Small intestine (tissue), 7 donors: ENCODE measurements at regions not wholly inside any gene's neighbourhood (a gene's known extent, or its start where the extent isn't known, plus 50 kb on each side); places are given as distances from the start of the nearest gene placed in this dataset.
A peak's percentile ranks its signal among the peaks of the same experiment; 100 is the strongest.

ENCODE experiments used
- DNase-seq, 2 donors: peaks; one replicate each; pipeline versions ENCODE4 v3.0.0 to v3.0.0-alpha.2; 2013
- FAIRE-seq: peaks from 2 replicates; lab custom pipeline; 2012; peaks lifted over from hg19 to GRCh38; lab: Jason Lieb, UNC
- H3K27ac ChIP-seq, 3 donors: one replicate each; pipeline ENCODE4 v1.5.1; 2013; ENCODE audit warnings: low read length in 2 of 3, mild to moderate bottlenecking in 2 of 3, control low read depth in 1 of 3, inconsistent platforms in 1 of 3, low read depth in 1 of 3, moderate library complexity in 1 of 3
- H3K27me3 ChIP-seq, 3 donors: one replicate each; pipeline ENCODE4 v1.6.1; 2013; ENCODE audit warnings: low read length in 3 of 3, inconsistent platforms in 1 of 3; ENCODE audit not compliant: control insufficient read depth in 3 of 3, insufficient read depth in 3 of 3
- H3K36me3 ChIP-seq, 3 donors: one replicate each; pipeline ENCODE4 v1.6.1; 2013; ENCODE audit warnings: low read length in 3 of 3, inconsistent platforms in 1 of 3, low read depth in 1 of 3, mild to moderate bottlenecking in 1 of 3, moderate library complexity in 1 of 3; ENCODE audit not compliant: control insufficient read depth in 3 of 3, insufficient read depth in 2 of 3
- H3K4me1 ChIP-seq, 3 donors: one replicate each; pipeline ENCODE4 v1.6.1; 2013; ENCODE audit warnings: low read length in 2 of 3, inconsistent platforms in 1 of 3, low read depth in 1 of 3, mild to moderate bottlenecking in 1 of 3, moderate library complexity in 1 of 3; ENCODE audit not compliant: control insufficient read depth in 3 of 3, insufficient read depth in 2 of 3
- H3K4me3 ChIP-seq, 3 donors: one replicate each; pipeline ENCODE4 v1.5.1; 2013; ENCODE audit warnings: low read length in 3 of 3, control low read depth in 1 of 3, inconsistent platforms in 1 of 3, low read depth in 1 of 3, mild to moderate bottlenecking in 1 of 3, moderate library complexity in 1 of 3
- H3K9me3 ChIP-seq, 2 donors: one replicate each; pipeline ENCODE4 v1.6.1; 2013; ENCODE audit warnings: low read depth in 1 of 2, low read length in 1 of 2; ENCODE audit not compliant: control insufficient read depth in 2 of 2, insufficient read depth in 1 of 2
- WGBS, 3 donors: extraction: QIAGEN DNeasy Blood & Tissue Kit; methylation state at CpG; one replicate each; pipeline ENCODE4 v1.1.7; 2013; 5-methylcytosine and 5-hydroxymethylcytosine counted together
- donor health status: healthy with polysubstance abuse.
- donor health status: control.
- donor health status: control.
- donor health status: Bipolar disorder and iron deficiency.
- donor health status: healthy.

DNA sequence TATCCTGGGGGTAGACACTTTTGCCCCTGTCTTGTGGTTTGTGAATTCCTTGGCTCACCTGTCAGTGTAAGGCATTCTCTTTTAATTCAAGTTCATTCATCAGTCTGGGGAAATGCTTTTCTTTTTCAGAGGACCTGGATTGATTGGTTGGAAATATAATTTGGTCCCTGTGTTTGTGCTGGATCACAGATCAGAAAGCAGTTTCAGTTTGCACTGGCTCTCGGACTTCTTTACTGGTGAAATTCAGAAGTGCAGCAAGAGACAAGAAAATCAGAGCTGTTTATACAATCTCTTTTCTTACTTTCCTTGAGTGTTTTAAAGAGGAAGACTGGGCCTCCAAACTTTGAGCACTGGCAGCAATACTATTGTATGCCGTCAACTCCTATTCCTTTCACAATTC, 161.8 kb upstream of the KCNJ16 start:
- H3K9me3 ChIP-seq: no peaks in the 10 kb centered on the region
- 62 to 86% (median 71%) methylated on average over 2 of the region's 2 CpGs for WGBS, 3 donors
- no peak for DNase-seq
- no peak overlapping the region for H3K27ac ChIP-seq
- H3K4me3 ChIP-seq: no peak overlapping the region
- no peaks in the 10 kb centered on the region for H3K4me1 ChIP-seq
- no peak for FAIRE-seq
- H3K36me3 ChIP-seq: no peaks in the 10 kb centered on the region
- no peaks in the 10 kb centered on the region for H3K27me3 ChIP-seq

DNA sequence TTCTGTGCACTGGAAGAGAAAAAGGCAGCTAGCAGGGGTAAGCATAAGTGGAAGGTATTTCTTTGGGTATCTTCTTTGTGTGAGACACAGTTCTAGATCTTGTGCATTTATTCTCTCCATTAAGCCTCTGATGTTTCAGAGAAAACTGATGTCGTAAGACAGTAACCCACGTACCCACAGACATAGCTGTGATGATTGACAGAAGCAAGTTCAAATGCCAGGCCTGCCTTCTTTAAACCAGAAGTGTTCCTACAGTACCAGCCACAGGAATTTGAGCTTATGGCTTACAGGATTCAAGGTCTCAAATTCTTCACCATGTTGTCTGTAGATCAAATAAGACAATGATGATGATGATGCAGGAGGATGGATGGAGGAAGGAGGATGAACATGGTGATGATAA, 161.4 kb upstream of the KCNJ16 start:
- H3K4me1 ChIP-seq: no peaks in the 10 kb centered on the region
- no peak for DNase-seq
- 81 to 92% (median 89%) methylated on average over 2 of the region's 2 CpGs for WGBS, 3 donors
- no peaks in the 10 kb centered on the region for H3K9me3 ChIP-seq
- H3K27me3 ChIP-seq: no peaks in the 10 kb centered on the region
- no peak overlapping the region for H3K4me3 ChIP-seq
- no peak for FAIRE-seq
- no peak overlapping the region for H3K27ac ChIP-seq
- no peaks in the 10 kb centered on the region for H3K36me3 ChIP-seq

DNA sequence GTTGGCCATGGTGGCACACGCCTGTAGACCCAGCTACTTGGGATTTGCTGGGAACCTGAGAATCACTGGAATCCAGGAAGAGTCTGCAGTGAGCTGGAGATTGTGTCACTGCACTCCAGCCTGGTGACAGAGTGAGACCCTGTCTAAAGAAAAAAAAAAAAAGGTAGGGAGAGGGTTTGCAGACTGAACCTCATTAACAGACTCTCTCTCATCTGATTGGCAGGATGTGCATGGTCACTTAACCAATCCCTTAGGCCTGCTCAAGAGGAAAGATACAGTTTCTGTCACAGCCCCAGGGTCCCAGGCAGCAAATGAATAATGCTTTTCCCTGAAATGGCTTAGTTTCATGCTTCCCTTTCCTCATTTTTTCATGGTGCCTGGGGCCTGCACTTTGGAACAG, 160.5 kb upstream of the KCNJ16 start:
- no peaks in the 10 kb centered on the region for H3K27me3 ChIP-seq

DNA sequence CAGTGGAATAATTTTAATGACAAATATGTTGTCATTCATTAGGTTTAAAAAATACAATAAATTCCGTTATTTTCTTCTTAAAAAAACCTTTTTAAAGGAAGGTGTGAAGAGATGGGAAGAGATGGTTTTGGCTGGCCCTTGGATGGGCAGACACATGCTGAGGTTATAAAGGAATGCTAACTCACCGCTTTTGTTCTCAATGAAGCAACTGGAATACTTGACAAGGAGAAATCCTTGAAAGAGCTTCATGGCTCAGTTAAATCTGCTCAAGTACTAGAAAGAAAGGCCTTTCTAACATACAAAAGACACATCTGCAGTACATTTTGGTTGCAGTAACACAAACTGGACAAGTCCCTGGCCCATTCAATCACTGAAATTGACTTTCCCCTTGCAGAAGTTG, 158.3 kb upstream of the KCNJ16 start:
- Histone ChIP-seq H3K4me3 (no peak overlapping the region), H3K4me1 (no peaks in the 10 kb centered on the region), H3K9me3 (peaks cover 0 to 2% of the 10 kb centered on the region in 2 donors), H3K27me3 (no peaks in the 10 kb centered on the region), H3K27ac (no peak overlapping the region), H3K36me3 (no peaks in the 10 kb centered on the region)
- FAIRE-seq: no peak
- 79 to 86% (median 81%) methylated on average over 2 of the region's 2 CpGs for WGBS, 3 donors
- no peak for DNase-seq

More for the DNA sequence above, 160.5 kb upstream of the KCNJ16 start:
- Histone ChIP-seq H3K27ac (no peak overlapping the region), H3K4me3 (no peak overlapping the region), H3K4me1 (no peaks in the 10 kb centered on the region), H3K9me3 (no peaks in the 10 kb centered on the region), H3K36me3 (no peaks in the 10 kb centered on the region)
- 77 to 88% (median 85%) methylated on average over 1 of the region's 1 CpG for WGBS, 3 donors
- no peak for DNase-seq
- FAIRE-seq: no peak

DNA sequence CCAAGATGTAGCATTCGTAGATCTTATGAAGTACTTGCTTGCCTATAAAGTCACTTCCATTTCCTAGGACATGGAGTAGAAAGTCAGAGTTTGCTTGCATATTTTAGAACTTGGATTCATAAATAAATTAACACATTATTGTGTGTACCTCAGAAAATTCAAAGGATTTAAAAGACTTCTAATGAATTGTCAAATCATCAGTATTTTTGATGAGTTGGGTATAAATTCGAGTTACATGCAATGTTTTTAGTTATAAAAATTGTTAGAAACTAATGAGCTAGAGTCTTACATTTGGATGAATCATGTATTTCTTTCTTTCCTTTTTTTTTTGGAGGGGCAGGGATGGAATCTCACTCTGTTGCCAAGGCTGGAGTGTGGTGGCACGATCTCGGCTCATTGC, 156.9 kb upstream of the KCNJ16 start:
- no peaks in the 10 kb centered on the region for H3K27me3 ChIP-seq
- H3K4me1 ChIP-seq: no peaks in the 10 kb centered on the region
- no peaks in the 10 kb centered on the region for H3K36me3 ChIP-seq
- no peak overlapping the region for H3K4me3 ChIP-seq
- H3K27ac ChIP-seq: no peak overlapping the region
- DNase-seq: no peak
- peaks cover 0 to 2% of the 10 kb centered on the region in 2 donors for H3K9me3 ChIP-seq
- 82 to 88% (median 87%) methylated on average over 4 of the region's 4 CpGs for WGBS, 3 donors
- no peak for FAIRE-seq

DNA sequence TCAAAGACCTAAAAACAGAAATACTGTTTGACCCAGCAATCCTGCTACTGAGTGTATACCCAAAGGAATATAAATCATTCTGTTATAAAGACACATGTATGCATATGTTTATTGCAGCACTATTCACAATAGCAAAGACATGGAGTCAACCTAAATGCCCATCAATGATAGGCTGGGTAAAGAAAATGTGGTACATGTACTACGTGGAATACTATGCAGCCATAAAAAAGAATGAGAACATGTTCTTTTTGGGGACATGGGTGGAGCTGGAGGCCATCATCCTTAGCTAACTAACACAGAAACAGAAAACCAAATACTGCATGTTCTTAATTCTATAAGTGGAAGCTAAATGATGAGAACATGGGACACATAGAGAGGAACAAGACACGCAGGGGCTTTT, 155.2 kb upstream of the KCNJ16 start:
- Histone ChIP-seq H3K9me3 (peaks cover 0 to 2% of the 10 kb centered on the region in 2 donors), H3K36me3 (no peaks in the 10 kb centered on the region), H3K27me3 (no peaks in the 10 kb centered on the region), H3K4me3 (no peak overlapping the region), H3K4me1 (no peaks in the 10 kb centered on the region), H3K27ac (no peak overlapping the region)
- WGBS, 3 donors: 84 to 92% (median 92%) methylated on average over 2 of the region's 2 CpGs
- DNase-seq (no peak), FAIRE-seq (no peak)

DNA sequence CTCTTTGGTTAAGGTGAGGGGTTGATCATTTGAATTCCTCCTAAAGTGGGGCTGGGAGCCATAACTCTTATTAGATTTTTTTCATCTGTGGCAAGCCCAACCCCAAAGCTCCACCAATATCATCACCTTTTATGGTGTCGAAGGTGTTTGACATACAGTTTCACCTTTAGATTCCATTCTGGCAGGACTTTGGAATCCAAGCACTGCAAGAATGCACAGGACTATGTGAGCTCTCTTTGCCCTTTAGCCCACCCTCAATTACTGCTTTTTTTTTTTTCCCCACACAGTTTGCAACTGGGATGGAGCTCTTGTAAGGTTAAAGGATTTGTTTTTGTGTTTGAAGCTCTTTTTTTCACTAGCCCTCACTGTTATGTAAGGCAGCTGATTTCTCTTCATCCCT, 154.0 kb upstream of the KCNJ16 start:
- DNase-seq (peak in 1 of 2 donors; percentile 13), FAIRE-seq (no peak)
- H3K4me3 ChIP-seq: no peak overlapping the region
- WGBS, 3 donors: 21 to 70% (median 61%) methylated on average over 1 of the region's 1 CpG
- H3K9me3 ChIP-seq: peaks cover 0 to 2% of the 10 kb centered on the region in 2 donors
- no peaks in the 10 kb centered on the region for H3K4me1 ChIP-seq
- H3K27ac ChIP-seq: no peak overlapping the region
- H3K36me3 ChIP-seq: no peaks in the 10 kb centered on the region
- H3K27me3 ChIP-seq: no peaks in the 10 kb centered on the region

DNA sequence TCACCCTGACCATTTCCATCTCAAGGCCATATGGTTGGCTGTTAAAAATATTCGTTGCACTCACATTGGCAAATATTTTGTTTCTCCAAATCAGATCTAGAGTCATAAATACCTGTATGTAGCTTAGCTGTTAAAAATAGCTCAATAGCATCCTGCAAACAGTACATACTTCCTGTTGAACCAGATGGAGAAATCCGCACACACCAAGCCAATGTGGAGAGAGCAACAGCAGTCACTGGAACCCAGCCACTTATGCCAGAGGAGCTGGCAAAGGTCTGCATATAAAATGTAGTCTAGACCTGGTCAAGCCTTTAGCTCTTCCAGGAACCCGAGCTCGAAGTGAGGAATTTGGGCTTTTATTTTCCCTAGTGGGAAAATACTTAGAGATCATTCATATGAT, 146.4 kb upstream of the KCNJ16 start:
- WGBS, 3 donors: 65 to 71% (median 67%) methylated on average over 4 of the region's 4 CpGs
- DNase-seq: no peak

DNA sequence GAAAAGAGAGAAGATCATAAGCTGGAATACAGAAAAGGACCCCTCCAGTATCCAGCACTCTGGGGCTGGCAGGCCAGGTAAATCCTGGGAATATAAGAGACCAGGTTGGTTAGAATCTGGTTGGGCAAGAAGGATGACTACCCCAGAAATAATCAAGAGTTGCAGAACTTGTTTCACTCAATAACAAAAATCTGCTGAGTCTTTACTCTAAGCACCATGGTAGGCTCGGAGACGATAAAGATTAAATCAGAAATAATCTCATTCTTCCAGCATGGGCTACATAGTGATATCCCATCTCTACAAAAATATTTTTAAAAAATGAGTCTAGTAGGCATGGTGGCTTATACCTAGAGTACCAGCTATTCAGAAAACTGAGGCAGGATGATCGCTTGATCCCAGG, 138.0 kb upstream of the KCNJ16 start:
- no peaks in the 10 kb centered on the region for H3K9me3 ChIP-seq
- no peak for DNase-seq
- no peak overlapping the region for H3K4me3 ChIP-seq
- no peaks in the 10 kb centered on the region for H3K36me3 ChIP-seq
- no peak for FAIRE-seq
- 64 to 94% (median 88%) methylated on average over 3 of the region's 3 CpGs for WGBS, 3 donors
- no peak overlapping the region for H3K27ac ChIP-seq
- no peaks in the 10 kb centered on the region for H3K27me3 ChIP-seq
- no peaks in the 10 kb centered on the region for H3K4me1 ChIP-seq

More for the DNA sequence above, 146.4 kb upstream of the KCNJ16 start:
- H3K4me3 ChIP-seq: no peak overlapping the region
- no peaks in the 10 kb centered on the region for H3K27me3 ChIP-seq
- no peaks in the 10 kb centered on the region for H3K4me1 ChIP-seq
- no peak for FAIRE-seq
- no peak overlapping the region for H3K27ac ChIP-seq
- H3K36me3 ChIP-seq: no peaks in the 10 kb centered on the region
- no peaks in the 10 kb centered on the region for H3K9me3 ChIP-seq
